NCI-H69 (cell line): ENCODE measurements at regions not wholly inside any gene's neighbourhood (a gene's known extent, or its start where the extent isn't known, plus 50 kb on each side); places are given as distances from the start of the nearest gene placed in this dataset.

ENCODE experiments used
- DNase-seq: peaks from one replicate; lab custom pipeline; 2025; lab: John Stamatoyannopoulos, UW

GRCh38 chr6:166009385-166010031 is 158.1 kb downstream of the TBXT start:
- no peak for DNase-seq

- DNase-seq: peak; percentile 7
Observed at GRCh38 chr6:166008441-166009369, 158.9 kb downstream of the TBXT start.

- no peak for DNase-seq
Observed at GRCh38 chr6:166007349-166008263, 160.0 kb downstream of the TBXT start.

GRCh38 chr6:166006900-166007301 is 160.8 kb downstream of the TBXT start:
- DNase-seq: no peak

- DNase-seq: peak; percentile 38
Observed at GRCh38 chr6:166005944-166006899, 161.4 kb downstream of the TBXT start.

GRCh38 chr6:166005401-166005943 is 162.2 kb downstream of the TBXT start:
- DNase-seq: no peak

GRCh38 chr6:166004876-166005275 is 162.8 kb downstream of the TBXT start:
- DNase-seq: no peak

GRCh38 chr6:166004471-166004870 is 163.2 kb downstream of the TBXT start:
- DNase-seq: no peak

- DNase-seq: no peak
Observed at GRCh38 chr6:166003569-166003968, 164.1 kb downstream of the TBXT start.

- DNase-seq: no peak
Observed at GRCh38 chr6:166001359-166001758, 166.3 kb downstream of the TBXT start.

GRCh38 chr6:165999279-165999678 is 168.4 kb downstream of the TBXT start:
- DNase-seq: no peak

- DNase-seq: no peak
Observed at GRCh38 chr6:165998072-165998471, 169.6 kb downstream of the TBXT start.

- no peak for DNase-seq
Observed at GRCh38 chr6:165991341-165991740, 176.3 kb downstream of the TBXT start.

GRCh38 chr6:165990216-165990615 is 177.4 kb downstream of the TBXT start:
- DNase-seq: no peak

GRCh38 chr6:165988757-165989456 is 178.7 kb downstream of the TBXT start:
- DNase-seq: no peak

GRCh38 chr6:165988302-165988756 is 179.3 kb downstream of the TBXT start:
- DNase-seq: no peak

- DNase-seq: peak; percentile 3
Observed at GRCh38 chr6:165987483-165988301, 180.0 kb downstream of the TBXT start.

GRCh38 chr6:165986914-165987482 is 180.7 kb downstream of the TBXT start:
- DNase-seq: no peak
